ENCODE measurements at regions not wholly inside any gene's neighbourhood (a gene's known extent, or its start where the extent isn't known, plus 50 kb on each side); places are given as distances from the start of the nearest gene placed in this dataset.

DNA sequence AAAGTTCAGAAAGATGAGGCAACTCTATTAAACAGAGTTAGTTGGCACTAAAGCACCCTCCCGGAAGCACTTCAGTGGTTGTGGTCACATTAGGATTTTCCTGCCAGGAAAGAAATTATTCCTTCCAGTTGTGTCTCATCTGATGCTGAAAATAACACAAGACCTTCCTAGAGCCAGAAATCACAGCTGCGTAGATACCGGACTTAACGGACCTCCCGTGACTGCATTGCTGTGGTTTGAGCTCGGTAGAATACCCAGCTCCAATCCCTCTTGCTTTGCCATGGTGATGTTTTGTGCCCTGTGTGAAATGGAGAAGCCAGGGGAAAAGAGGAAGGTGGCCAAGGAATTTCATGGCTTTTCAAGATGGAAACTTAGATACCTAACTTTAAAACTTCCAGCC lies 215.0 kb upstream of the IGF1R start:
- Histone ChIP-seq H3K36me3 (no peaks in the 10 kb centered on the region), H3K9me3 (peaks cover 0 to 6% (median 0%) of the 10 kb centered on the region in 11 donors), H3K4me3 (no peak overlapping the region), H3K27ac (no peak overlapping the region), H3K4me1 (peaks cover 0 to 6% (median 0%) of the 10 kb centered on the region in 9 donors), H3K27me3 (peaks cover 0 to 44% (median 24%) of the 10 kb centered on the region in 7 donors)
- DNase-seq (no peak), ATAC-seq (no peak)
- WGBS, 2 donors = 71 to 84% methylated on average over 6 of the region's 6 CpGs
- intact Hi-C loops (cut with DNase I) = no loop called here
- TF ChIP-seq, protein P1, sequence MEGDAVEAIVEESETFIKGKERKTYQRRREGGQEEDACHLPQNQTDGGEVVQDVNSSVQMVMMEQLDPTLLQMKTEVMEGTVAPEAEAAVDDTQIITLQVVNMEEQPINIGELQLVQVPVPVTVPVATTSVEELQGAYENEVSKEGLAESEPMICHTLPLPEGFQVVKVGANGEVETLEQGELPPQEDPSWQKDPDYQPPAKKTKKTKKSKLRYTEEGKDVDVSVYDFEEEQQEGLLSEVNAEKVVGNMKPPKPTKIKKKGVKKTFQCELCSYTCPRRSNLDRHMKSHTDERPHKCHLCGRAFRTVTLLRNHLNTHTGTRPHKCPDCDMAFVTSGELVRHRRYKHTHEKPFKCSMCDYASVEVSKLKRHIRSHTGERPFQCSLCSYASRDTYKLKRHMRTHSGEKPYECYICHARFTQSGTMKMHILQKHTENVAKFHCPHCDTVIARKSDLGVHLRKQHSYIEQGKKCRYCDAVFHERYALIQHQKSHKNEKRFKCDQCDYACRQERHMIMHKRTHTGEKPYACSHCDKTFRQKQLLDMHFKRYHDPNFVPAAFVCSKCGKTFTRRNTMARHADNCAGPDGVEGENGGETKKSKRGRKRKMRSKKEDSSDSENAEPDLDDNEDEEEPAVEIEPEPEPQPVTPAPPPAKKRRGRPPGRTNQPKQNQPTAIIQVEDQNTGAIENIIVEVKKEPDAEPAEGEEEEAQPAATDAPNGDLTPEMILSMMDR (IDR thresholded peaks at IDR 0.05) = no peak

DNA sequence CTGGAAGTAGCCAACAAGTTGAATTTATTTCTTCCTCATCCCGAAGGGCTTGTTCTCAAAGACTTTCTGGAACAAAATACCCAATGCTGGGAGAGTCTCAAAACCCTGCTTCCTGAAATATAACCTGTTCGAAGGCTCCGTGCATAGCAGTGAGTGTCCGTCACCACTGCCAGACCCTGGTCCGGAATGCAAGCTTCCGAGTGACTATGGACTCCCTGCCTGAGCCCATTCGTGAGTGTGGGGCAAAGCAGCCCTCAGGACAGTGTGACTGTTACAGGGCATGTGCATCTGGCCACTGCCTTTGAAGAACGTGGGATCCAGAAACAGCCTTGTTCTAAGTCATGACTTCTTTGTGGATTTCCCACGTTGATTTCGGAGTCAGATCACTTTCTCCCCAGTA lies 214.5 kb upstream of the IGF1R start:
- intact Hi-C loops (cut with DNase I) = no loop called here
- H3K27me3 ChIP-seq = peaks cover 0 to 38% (median 19%) of the 10 kb centered on the region in 7 donors
- peaks cover 0 to 3% (median 0%) of the 10 kb centered on the region in 11 donors for H3K9me3 ChIP-seq
- TF ChIP-seq, protein P1 (IDR thresholded peaks at IDR 0.05) = no peak
- H3K4me3 ChIP-seq = no peak overlapping the region
- no peak for DNase-seq
- peaks cover 0 to under 1% (median 0%) of the 10 kb centered on the region in 9 donors for H3K4me1 ChIP-seq
- 80 to 82% methylated on average over 10 of the region's 10 CpGs for WGBS, 2 donors
- ATAC-seq = no peak
- no peak overlapping the region for H3K27ac ChIP-seq
- no peaks in the 10 kb centered on the region for H3K36me3 ChIP-seq

DNA sequence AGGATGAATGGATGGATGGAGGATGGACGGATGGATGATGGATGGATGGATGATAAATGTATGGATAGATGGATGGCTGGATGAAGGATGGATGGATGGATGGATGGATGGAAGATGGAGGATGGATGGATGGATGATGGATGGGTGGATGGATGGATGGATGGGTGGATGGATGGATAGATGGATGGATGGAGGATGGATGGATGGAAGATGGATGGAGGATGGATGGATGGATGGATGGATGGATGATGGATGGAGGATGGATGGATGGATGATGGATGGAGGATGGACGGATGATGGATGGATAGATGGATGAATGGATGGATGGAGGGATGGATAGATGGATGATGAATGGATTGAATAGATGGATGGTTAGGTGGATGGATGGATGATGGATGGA lies 210.6 kb upstream of the IGF1R start:
- Histone ChIP-seq H3K4me1 (no peaks in the 10 kb centered on the region), H3K27me3 (peaks cover 0 to 33% (median 2%) of the 10 kb centered on the region in 7 donors), H3K4me3 (no peak overlapping the region), H3K36me3 (no peaks in the 10 kb centered on the region), H3K27ac (no peak overlapping the region), H3K9me3 (no peaks in the 10 kb centered on the region)
- TF ChIP-seq, protein P1 (IDR thresholded peaks at IDR 0.05) = no peak
- 92 to 96% methylated on average over 2 of the region's 2 CpGs for WGBS, 2 donors
- ATAC-seq (no peak), DNase-seq (no peak)
- intact Hi-C loops (cut with DNase I) = no loop called here

DNA sequence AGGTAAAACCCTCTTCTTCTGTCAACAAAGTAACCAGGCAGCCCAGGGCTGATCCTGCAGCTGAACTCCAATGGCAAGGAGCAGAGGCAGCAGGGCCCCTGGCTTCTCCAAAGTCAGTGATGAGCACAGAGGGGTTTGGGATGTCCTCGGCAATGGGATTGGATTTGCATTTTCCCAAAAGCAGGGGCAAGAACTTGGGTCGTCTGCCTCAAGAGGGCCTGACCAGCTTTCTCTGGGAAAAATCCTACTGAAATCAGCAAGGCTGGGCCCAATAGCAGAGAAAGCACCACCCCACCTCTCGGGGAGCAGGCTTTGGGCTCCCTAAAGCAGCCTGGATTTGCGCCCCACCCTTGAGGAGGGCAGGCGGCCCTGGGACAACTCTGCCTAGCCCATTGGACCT lies 210.0 kb upstream of the IGF1R start:
- Histone ChIP-seq H3K27ac (no peak overlapping the region), H3K27me3 (peaks cover 0 to 35% (median 2%) of the 10 kb centered on the region in 7 donors), H3K36me3 (no peaks in the 10 kb centered on the region), H3K4me1 (no peaks in the 10 kb centered on the region), H3K4me3 (no peak overlapping the region), H3K9me3 (no peaks in the 10 kb centered on the region)
- ATAC-seq = no peak
- intact Hi-C loops (cut with DNase I) = no loop called here
- DNase-seq = no peak
- TF ChIP-seq, protein P1 (IDR thresholded peaks at IDR 0.05) = no peak
- WGBS, 2 donors = 84 to 88% methylated on average over 5 of the region's 5 CpGs

Data from heart right ventricle (tissue), 16 donors.